ENCODE measurements at regions not wholly inside any gene's neighbourhood (a gene's known extent, or its start where the extent isn't known, plus 50 kb on each side); places are given as distances from the start of the nearest gene placed in this dataset.

DNA sequence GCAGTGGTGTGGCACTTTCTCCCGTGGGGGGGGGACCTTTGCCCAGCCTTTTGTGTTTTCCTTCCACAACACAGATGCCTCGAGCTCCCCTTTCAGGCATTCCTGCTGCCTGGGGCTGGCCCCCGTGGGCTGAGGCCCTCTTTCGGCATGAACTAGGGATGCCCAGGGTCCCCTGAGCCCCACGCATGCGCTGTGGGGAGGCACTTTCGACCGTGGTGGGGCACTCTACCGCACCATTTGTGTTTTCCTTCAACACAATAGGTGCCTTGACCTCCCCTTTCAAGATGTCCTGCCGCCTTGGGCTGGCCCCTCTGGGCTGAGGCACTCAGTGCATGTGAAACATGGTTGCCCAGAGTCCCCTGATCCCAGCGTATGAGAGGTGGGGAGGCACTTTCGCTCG lies 363.7 kb downstream of the ALG10 start:
- DNase-seq, result no peak

DNA sequence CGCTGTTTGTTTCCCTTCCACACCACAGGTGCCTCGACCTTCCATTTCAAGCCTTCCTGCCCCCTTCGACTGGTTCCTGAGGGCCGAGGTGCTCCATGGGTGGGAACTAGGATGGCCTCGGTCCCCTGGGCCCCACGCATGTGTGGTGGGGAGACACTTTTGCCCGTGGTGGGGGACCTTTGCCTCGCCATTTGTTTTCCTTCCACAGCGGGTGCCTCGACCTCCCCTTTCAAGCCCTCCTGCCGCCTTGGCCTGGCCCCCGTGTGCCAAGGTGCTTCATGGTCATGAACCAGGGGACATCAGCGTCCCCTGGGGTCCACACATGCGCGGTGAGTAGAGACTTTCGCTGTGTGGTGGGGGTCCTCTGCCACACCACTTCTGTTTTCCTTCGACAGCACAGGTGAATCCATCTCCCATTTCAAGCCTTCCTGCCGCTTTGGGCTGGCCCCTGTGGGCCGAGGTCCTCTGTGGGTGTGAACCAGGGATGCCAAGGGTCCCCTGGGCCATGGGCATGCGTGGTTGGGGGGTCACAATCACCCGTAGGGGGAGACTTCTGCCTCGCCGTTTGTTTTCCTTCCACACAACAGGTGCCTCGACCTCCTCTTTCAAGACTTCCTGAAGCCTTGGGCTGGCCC lies 364.4 kb downstream of the ALG10 start:
- no peak for DNase-seq

DNA sequence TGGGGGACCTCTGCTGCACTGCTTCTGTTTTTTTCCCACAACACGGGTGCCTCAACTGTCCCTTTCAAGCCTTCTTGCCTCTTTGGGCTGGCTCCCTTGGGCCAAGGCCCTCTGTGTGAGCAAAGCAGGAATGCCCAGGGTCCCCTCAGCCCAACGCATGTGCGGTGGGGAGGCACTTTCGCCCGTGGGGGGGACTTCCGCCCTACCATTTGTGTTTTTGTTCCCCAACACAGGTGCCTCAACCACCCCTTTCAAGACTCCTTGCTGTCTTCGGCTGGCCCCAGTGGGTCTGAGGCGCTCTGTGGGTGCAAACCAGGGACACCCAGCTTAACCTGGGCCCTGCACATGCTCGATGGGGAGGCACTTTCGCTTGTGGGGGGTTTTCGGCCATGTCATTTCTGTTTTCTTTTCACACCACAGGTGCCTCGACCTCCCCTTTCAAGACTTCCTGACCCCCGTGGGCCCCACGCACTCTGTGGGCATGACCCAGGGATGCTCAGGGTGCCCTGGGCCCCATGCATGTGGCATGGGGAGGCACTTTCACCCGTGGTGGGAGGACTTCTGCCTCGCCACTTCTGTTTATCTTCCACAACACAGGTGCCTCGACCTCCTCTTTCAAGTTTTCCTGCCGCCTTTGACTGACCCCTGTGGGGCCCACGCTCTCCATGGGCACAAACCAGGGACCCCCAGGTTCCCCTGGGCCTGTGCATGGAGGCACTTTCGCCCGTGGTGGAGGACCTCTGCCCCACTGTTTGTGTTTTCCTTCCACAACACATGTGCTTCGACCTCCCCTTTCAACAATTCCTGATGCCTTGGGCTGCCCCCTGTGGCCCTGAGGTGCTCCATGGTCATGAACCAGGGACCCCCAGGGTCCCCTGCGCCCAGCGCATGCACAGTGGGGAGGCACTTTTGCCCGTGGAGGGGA lies 365.7 kb downstream of the ALG10 start:
- no peak for DNase-seq

DNA sequence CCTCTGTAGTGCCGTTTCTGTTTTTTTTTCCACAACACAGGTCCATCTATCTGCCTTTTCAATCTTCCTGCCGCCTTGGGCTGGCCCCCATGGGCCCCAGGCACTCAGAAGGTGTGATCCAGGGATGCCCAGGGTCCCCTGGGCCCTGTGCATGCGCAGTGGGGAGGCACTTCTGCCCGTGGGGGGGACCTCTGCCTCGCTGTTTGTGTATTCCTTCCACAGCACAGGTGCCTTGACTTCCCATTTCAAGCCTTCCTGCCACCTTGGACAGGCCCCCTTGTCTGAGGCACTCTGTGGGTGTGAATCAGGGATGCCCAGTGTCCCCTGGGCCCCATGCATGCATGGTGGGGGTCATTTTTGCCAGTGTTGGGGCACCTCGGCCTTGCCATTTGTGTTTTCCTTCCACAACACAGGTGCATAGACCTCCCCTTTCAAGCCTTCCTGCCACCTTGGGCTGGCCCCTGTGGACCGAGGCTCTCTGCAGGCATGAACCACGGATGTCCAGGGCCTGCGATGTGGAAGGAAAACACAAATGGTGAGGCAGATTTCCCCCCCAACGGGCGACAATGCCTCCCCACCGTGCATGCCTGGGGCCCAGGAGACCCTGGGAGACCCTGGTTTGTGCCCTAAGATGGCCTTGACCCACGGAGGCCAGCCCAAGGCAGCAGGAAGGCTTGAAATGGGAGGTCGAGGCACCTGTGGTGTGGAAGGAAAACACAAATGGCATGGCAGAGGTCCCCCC lies 366.5 kb downstream of the ALG10 start:
- DNase-seq, result no peak

DNA sequence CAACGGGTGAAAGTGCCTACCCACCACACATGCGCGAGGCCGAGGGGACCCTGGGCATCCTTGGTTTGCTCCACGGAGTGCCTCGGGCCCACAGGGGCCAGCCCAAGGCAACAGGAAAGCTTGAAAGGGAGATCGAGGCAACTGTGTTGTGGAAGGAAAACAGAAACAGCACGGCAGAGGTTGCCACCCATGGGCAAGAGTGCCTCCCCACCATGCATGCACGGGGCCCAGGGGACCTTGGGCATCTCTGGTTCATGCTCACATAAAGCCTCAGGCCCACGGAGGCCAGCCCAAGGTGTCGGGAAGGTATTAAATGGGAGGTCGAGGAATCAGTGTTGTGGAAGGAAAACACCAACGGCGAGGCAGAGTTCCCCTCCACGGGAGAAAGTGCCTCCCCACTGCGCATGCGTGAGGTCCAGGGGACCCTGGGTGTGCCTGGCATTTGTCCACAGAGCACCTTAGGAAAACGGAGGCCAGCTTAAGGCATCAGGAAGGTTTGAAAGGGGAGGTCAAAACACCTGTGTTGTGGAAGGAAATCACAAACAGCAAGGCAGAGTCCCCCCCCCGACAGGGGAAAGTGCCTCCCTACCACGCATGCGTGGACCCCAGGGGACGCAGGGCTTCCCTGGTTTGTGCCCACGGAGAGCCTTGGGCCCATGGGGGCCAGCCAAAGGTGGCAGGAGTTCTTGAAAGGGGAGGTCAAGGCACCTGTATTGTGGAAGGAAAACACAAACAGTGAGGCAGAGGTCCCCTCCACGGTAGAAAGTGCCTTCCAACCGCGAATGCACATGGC lies 367.3 kb downstream of the ALG10 start:
- DNase-seq, result no peak

DNA sequence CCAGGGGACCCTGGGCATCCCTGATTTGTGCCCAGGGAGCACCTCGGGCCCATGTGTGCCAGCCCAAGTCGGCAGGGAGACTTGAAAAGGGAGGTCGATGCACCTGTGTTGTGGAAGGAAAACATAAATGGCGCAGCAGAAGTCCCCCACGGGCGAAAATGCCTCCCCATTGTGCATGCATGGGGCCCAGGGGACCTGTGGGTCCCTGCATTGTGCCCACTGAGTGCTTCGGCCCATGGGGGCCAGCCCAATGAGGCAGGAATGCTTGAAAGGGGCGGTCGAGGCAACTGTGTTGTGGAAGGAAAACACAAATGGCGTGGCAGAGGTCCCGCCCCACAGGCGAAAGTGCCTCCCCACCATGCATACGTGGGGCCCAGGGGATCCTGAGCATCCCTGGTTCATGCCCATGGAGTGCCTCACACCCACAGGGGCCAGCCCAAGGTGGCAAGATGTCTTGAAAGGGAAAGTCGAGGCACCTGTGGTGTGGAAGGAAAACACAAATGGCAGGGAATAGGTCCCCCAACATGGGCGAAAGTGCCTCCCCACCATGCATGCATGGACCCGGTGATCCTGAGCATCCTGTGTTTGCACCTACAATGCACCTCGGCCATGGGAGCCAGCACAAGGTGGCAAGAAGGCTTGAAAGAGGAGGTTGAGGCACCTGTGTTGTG lies 368.0 kb downstream of the ALG10 start:
- no peak for DNase-seq

DNA sequence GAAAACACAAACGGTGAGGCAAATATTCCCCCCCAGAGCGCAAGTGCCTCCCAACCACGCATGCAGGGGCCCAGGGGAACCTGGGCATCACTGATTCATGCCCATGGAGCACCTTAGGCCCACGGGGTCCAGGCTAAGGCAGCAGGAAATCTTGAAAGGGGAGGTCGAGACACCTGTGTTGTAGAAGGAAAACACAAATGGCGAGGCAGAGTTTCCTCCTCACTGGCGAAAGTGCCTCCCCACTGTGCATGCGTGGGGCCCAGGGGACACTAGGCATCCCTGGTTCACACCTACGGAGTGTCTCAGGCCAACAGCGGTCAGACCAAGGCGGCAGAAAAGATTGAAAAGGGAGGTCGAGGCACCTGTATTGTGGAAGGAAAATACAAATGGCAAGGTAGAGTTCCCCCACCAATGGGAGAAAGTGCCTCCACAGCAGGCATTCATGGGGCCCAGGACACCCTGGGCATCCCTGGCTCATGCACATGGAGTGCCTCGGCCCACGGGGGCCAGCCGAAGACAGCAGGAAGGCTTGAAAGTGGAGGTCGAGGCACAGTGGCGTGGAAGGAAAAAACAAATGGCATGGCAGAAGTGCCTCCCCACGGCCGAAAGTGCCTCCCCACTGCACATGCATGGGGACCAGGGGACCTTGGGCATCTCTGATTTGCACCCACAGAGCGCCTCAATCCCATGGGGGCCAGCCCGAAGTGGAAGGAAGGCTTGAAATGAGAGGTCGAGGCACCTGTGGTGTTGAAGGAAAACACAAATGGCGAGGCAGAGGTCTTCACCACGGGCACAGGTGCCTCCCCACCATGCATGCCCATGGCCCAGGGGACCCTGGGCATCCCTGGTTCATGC lies 368.8 kb downstream of the ALG10 start:
- DNase-seq, result no peak

DNA sequence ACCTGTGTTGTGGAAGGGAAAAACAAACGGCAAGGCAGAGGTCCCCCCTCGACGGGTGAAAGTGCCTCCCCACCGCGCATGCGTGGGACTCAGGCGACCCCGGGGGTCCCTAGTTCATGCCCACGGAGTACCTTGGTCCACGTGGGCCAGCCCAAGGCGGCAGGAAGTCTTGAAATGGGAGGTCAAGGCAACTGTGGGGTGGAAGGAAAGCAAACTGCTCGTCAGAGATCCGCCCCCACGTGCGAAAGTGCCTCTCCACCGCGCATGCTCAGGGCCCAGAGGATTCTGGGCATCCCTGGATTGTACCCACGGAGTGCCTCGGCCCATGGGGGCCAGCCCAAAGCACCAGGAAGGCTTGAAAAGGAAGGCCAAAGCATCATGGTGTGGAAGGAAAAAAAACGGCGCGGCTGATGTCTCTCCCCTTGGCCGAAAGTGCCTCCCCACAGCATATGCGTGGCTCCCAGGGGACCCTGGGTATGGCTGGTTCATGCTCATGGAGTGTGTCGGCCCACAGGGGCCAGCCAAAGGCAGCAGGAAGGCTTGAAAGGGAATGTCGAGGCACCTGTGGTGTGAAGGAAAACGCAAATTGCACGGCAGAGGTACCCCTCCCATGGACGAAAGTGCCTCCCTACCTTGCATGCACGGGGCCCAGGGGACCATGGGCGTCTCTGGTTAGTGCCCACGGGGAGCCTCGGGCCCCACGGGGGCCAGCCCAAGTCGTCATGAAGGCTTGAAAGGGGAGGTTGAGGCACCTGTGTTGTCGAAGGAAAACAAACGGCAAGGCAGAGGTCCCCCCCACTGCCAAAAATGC lies 369.7 kb downstream of the ALG10 start:
- DNase-seq, result no peak

DNA sequence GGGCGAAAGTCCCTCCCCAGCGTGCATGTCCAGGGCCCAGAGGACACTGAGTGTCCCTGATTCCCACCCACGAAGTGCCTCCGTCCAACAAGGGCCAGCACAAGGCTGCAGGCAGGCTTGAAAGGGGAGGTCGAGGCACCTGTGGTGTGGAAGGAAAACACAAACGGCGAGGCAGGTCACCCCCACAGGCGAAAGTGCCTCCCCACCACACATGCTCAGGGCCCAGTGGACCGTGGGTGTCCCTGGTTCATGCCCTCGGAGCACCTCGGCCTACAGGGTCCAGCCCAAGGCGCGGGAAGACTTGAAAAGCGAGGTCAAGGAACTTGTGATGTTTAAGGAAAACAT lies 370.4 kb downstream of the ALG10 start:
- DNase-seq, result no peak

DNA sequence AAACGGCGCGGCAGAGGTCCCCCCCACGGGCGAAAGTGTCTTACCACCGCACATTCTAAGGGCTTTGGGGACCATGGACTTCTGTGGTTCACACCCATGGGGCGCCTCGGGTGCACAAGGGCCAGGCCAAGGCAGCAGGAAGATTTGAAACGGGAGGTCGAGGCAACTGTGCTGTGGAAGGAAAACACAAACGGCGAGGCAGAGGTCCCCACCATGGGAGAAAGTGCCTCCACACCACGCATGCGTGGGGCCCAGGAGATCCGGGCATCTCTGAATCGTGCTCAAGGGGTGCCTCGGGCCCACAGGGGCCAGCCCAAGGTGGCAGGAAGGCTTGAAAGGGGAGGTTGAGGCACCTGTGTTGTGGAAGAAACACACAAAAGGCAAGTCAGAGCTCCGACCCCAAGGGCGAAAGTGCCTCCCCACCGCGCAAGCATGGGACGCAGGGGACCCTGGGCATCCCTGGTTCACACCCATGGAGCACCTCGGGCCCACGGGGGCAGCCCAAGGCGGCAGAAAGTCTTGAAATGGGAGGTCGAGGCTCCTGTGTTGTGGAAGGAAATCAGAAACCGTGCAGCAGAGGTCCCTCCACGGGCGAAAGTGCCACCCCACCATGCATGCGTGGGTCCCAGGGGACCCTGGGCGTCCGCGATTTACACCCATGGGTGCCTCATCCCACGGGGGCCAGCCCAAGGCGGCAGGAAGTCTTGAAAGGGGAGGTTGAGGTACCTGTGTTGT lies 371.0 kb downstream of the ALG10 start:
- no peak for DNase-seq

DNA sequence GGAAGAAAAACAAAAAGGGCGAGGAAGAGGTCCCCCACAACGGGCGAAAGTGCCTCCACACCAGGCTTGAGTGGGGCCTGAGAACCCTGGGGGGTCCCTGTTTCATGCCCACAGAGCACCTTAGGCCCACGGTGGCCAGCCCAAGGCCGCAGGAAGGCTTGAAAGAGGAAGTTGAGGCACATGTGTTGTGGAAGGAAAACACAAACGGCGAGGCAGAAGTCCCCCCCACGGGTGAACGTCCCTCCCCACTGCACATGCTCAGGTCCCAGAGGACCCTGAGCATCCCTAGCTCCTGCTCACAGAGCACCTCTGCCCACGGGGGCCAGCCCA lies 371.5 kb downstream of the ALG10 start:
- no peak for DNase-seq

DNA sequence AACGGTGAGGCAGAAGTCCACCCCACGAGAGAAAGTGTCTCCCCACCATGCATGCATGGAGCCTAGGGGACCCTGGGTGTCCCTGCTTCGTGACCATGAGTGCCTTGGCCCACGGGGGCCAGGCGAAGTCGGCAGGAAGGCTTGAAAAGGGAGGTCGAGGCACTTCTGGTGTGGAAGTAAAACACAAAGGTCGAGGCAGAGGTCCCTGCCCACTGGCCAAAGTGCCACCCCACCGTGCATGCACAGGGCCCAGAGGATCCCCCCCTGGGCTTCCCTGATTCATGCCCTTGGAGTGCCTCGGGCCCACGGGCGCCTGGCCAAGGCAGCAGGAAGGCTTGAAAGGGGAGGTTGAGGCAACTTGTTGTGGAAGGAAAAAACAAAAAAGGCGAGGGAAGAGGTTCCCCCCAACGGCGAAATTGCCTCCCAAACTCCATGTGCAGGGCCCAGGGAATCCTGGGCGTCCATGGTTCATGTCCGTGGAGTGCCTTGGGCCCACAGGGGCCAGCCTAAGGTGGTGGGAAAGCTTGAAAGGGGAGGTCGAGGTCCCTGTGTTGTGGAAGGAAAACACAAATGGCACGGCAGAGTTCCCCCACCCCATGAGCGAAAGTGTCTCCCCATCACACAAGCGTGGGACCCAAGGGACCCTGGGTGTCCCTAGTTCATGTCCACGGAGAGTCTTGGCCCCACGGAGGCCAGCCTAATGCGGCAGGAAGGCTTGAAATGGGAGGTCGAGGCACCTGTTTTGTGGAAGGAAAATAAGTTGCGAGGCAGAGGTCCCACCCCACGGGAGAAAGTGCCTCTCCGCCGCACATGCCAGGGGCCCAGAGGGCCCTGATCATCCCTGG lies 372.1 kb downstream of the ALG10 start:
- DNase-seq, result no peak

DNA sequence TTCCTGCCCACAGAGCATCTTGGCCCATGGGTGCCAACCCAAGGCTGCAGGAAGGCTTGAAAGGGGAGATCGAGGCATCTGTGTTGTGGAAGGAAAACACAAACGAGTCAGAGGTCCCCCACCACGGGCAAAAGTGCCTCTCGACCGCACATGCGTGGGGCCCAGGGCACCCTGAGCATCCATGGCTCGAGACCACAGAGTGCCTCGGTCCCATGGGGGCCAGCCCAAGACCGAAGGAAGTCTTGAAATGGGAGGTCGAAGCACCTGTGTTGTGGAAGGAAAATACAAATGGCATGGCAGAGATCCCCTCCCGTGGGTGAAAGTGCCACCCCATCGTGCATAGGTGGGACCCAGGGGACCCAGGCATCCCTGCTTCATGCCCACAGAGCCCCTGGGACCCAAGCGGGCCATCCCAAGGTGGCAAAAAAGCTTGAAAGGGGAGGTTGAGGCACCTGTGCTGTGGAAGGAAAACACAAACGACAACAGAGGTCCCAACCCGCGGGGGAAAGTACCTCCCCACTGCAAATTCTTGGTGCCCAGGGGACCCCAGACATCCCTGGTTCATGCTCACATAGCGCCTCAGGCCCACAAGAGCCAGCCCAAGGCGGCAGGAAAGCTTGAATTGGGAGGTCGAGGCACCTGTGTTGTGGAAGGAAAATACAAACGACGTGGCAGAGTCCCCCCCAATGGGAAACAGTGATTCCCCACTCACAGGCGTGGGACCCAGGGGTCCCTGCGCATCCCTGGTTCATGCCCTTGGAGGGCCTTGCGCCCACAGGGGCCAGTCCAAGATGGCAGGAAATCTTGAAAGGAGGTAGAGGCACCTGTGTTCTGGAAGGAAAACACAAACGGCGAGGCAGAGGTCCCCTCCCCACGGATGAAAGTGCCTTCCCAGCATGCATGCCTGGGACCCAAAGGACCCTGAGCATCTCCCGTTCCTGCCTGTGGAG lies 373.0 kb downstream of the ALG10 start:
- no peak for DNase-seq

DNA sequence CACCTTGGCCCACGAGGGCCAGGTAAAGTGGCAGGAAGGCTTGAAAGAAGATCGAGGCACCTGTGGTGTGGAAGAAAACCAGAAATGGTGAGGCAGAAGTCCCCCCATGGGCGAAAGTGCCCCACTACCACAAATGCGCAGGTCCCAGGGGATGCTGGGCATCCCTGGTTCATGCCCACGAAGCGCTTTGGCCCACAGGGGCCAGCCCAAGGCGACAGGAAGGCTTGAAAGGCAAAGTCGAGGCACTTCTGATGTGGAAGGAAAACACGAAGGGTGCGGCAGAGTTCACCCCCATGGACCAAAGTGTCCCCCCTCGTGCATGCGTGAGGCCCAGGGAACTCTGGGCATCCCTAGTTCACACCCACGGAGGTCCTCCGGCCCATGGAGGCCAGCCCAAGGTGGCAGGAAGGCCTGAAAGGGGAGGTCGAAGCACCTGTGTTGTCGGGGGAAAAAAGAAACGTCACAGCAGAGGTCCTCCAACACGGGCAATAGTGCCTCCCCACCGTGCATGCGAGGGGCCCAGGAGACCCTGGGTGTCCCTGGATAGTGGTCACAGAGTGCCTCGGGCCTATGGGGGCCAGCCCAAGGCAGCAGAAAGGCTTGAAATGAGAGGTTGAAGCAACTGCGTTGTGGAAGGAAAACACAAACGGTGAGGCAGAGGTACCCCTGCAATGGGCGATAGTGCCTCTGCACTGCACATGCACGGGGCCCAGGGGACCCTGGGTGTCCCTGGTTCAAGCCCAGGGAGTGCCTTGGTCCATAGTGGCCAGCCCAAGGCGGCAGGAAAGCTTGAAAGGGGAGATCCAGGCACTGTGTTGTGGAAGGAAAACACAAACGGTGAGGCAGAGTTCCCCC lies 373.9 kb downstream of the ALG10 start:
- no peak for DNase-seq

DNA sequence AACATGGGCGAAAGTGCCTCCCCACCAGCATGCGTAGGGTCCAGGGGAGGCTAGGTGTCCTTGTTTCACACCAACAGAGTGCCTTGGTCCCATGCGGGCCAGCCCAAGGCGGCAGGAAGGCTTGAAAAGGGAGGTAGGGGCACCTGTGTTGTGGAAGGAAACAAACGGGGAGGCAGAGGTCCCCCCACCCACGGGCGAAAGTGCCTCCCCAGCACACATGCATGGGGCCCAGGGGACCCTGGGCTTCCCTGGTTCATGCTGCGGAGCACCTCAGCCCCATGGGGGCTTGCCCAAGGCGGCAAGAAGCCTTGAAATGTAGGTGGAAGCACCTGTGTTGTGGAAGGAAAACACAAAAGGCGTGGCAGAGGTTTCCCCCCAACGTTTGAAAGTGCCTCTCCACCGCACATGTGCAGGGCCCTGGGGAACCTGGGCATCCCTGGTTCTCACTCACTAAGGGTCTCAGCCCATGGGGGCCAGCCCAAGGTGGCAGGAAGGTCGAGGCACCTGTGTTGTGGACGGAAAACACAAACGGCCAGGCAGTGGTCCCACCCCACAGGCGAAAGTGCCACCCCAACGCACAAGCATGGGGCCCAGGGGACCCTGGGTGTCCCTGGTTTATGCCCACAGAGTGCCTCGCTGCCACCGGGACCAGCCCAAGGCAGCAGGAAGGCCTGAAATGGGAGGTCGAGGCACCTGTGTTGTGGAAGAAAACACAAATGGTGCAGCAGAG lies 374.7 kb downstream of the ALG10 start:
- DNase-seq, result no peak

All from NCI-H446 (cell line).